Activated CD4-positive, alpha-beta T cell treated with anti-CD3 and anti-CD28 coated beads, Interleukin-2, amount 50 U/mL, for 48 hours (primary cell): ENCODE measurements at regions not wholly inside any gene's neighbourhood (a gene's known extent, or its start where the extent isn't known, plus 50 kb on each side); places are given as distances from the start of the nearest gene placed in this dataset.

Experiments used
- DNase-seq, 2 experiments: peaks; one replicate each; pipeline ENCODE4 v3.0.0-alpha.2; 2020

DNA sequence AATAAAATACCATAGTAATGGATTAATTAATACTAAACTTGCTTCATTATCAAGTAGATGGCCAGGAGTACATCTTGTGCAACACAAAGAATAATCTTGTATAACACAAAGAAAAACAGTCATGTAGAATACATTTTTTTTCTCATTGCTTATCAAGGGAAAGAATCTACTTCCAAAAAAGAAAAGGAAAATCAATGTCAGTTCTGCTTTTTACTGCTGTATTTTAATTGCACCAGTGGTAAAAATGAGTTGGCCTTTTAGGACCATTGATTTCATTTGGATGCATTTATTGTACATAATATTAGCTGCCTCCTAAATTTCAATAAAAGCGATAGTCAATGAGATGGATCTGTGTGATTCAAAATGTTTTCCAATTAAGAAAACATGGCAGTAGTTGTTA is 96.9 kb upstream of the BTBD3 start:
- no peak for DNase-seq

- DNase-seq = no peak
Measured at GRCh38 chr20:11822540-11822794, 95.2 kb upstream of the BTBD3 start.

DNA sequence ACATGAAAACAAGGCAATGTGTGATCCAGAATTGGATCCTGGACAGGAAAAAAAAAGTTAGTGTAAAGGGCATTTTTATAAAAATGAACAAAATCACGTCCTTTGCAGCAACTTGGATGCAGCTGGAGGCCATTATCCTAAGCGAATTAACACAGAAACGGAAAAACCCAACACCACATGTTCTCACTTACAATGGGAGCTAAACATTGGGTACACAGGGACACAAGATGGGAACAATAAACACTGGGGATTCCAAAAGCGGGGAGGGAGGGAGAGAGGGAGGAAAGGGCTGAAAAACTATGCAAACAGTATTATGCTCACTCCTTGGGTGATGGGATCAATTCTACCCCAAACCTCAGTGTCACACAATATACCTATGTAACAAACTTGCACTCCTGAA is 91.4 kb upstream of the BTBD3 start:
- no peak for DNase-seq

GRCh38 chr20:11832397-11832796 is 85.3 kb upstream of the BTBD3 start:
- no peak for DNase-seq

DNA sequence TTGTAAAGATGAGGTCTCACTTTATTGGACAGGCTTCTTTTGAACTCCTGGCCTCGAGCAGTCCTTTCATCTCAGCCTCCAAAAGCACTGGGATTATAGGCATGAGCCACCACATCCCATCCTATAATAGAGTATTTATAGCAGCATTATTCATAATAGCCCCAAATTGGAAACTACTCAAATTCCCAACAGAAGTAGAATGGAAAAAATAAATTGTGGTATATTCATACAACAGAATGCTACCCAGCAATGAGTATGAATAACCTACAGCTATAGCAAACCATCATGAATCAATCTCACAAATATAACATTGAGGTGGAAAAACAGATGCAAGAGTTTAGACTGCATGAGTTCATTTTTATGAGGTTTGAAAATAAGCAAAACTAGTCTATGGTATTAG is 84.8 kb upstream of the BTBD3 start:
- DNase-seq = no peak

DNA sequence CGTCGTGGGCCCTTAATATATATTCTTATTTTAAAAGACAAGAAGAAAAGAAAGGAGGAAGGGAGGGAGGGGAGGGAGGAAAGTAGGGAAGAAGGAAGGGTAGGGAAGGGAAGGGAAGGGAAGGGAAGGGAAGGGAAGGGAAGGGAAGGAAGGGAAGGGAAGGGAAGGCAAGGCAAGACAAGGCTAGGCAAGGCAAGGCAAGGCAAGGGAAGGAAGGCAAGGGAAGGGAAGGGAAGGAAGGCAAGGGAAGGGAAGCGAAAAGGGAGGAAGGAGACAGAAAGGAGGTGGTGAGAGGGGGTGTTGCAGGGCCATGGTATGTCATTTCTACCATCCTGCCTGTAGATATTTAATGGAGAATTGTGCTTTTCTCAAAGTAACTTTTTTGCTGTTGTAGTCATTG is 83.9 kb upstream of the BTBD3 start:
- no peak for DNase-seq

DNA sequence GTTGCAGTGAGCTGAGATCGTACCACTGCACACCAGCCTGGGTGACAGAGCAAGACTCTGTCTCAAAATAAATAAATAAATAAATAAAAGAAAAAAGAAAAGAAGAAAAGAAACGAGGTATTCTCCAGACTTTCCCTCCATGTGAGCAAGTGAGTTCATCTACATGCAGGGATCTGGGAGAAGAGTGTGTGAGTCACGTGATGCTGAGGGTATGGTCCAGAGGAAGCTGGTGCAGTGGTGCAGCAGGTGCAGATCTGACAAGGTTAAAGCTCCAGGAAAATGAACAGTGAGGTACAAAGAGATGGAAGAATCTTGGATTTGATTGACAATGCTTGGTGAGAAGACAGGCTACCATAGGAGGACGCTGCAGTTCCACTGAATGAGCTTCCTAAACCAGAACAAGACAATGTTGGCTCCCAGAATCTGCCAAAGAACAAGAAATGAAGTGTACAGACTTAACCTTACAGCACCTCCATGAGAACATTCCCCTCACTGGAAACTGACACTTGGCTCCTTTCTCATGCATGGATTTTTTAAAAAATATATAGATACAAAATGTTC is 79.5 kb upstream of the BTBD3 start:
- DNase-seq = no peak

- DNase-seq = no peak
Measured at GRCh38 chr20:11841972-11842461, 75.7 kb upstream of the BTBD3 start.

DNA sequence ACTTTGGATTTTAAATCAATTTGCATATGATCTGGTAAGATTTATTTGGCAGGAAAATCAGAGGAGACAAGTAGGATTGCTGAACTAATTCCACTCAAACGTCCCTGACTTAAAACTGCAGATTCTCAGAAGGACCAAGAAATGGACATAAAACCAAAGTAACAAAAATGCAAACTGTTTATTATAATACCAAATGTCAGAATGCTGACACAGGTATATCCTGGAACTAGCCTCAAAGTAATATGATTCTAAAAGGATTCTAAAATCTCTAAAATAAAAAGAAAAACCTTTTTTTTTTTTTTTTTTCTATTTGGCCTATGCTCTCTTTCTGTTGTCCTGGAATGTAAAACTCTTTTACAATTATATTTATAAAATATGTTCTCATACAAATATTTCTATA is 74.4 kb upstream of the BTBD3 start:
- DNase-seq = no peak

DNA sequence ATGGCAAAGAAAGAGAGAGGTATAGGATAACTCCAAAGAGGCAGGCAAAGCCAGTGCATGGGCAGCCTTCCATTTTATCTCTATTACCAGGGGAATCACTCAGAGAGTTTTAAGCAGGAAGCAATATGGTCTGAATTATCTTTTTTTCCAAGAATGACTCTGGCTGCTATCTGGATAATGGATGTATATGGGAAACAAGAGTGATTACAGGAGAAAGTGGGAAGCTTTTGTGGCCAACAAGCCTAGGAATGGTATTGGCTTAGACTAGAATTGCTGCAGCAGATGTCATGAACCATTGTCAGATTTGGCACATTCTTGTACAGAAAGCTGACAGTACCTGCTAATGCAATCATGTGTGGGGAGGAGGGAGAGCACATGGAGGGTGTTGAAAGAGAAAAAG is 73.0 kb upstream of the BTBD3 start:
- DNase-seq = no peak

DNA sequence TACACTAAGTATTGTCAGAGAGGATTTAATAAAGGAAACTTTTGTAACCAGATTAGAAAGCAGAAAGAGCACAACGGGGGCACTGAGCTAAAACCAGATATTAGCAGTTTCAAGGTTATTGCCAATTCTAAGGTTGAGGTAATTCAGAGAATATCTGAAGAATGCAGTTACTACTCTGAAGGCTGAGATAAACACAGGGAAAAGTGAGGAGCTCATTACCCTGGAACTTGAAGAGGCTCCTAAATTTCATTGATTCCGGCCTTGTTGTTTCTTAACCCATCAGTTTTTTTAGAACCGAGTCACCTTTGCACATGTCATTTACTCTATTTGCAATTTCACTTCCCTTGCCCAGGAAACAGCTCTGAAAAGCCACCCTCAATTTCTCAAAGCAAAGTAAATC is 72.4 kb upstream of the BTBD3 start:
- no peak for DNase-seq

DNA sequence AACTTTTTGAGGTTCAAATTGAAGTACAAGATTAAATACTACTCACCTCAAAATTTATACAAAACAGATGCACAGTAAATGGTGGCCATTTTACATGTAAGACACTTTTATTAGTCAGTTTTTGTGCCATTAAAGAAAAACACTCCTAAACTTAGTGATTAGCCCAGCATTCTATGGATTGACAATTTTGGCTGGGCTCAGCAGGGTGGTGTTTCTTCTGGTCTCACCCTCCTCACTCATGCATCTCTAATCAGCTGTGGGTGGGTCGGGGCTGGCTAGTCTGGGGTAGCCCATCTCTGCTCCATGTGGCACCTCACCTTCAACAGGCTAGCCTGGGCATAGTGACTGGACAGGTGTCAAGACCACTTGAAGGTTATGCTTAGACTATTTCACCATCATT is 71.6 kb upstream of the BTBD3 start:
- DNase-seq = no peak

GRCh38 chr20:11847827-11848226 is 69.9 kb upstream of the BTBD3 start:
- DNase-seq = no peak

- DNase-seq = no peak
Measured at GRCh38 chr20:11849270-11849915, 68.3 kb upstream of the BTBD3 start.

DNA sequence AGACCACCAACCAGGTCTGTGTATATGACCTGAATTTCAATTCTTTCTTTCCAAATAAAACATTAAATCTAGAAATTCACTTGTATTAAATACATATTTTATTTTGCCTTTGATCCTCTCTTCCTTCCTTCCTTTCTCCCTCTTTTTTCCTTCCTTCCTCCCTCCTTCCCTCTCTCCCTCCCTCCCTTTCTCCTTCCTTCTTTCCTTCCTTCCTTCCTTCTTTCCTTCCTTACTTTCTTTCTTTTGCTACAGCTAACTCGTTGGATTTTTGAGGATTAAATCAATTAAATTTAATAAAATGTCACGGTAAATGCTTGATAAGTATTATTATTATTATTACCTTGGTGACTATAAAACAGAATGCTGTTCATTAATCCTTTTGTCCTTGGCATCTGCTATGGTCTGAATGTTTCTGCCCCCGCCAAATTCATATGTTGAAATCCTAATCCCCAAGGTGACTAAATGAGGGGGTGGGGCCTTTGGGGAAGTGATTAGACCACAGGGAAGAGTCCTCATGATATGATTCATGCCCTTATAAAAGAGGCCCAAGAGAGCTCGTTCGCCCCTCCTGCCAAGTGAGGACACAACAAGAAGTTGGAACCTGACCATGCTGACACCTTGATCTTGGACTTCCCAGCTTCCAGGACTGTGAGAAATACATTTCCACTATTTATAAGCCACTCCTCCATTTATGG is 67.6 kb upstream of the BTBD3 start:
- no peak for DNase-seq

DNA sequence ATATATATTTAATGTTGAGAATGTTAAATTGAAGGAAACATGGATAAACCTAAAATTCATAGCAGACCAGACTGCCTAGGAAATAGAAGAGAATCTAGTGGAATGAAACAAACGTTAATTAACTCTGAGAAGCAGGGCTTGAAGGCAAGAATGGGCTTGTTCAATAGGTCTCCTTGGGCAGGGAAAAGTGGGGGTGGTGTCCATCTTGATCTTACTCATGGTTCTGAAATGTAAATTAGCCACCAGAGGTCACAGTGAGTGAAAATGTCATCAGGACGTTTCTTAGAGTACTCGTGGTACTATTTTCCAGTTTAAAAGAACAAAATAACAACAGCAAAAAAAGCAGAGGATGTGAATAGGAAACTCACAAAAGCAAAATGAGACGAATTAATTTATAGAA is 66.8 kb upstream of the BTBD3 start:
- DNase-seq = no peak

GRCh38 chr20:11851646-11852045 is 66.0 kb upstream of the BTBD3 start:
- DNase-seq = no peak

DNA sequence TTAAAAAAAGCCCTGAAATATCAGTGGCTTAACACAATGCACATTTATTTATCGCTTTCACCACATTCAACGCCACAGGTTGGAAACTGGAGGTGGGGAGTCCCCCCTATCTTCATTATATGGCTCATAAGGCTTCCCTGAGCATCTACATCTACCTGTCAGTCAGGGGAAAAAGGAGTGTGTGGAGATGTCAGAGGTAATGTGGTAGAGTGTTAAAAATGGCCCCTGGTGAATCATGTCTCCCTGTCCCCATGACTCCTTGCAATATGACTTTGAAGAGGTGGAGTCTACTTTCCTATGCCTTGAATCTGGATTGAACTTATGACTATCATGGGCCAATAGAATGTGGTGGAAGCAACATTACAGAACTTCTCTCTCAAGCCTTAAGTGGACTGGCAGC is 65.5 kb upstream of the BTBD3 start:
- no peak for DNase-seq

GRCh38 chr20:11852811-11853210 is 64.9 kb upstream of the BTBD3 start:
- DNase-seq = no peak

GRCh38 chr20:11853359-11853758 is 64.3 kb upstream of the BTBD3 start:
- DNase-seq = no peak

DNA sequence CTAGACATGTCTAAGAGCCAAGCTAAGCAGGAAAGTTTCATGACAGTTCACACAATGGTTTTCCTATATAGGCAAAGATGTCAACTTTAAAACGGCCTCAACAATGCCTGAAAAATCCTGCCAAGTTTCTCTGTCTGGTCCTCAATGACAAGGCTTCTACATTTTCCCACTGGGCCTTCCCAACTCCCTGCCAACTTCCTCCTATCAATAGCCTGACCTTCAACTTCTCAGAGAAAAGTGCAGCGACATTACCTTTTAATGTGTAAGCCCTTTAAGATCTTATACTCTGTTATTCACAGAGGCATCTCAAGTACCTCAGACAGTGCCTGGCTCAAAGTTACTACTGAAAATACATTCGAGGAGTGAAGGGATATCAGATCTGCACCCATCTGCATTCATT is 56.2 kb upstream of the BTBD3 start:
- no peak for DNase-seq

DNA sequence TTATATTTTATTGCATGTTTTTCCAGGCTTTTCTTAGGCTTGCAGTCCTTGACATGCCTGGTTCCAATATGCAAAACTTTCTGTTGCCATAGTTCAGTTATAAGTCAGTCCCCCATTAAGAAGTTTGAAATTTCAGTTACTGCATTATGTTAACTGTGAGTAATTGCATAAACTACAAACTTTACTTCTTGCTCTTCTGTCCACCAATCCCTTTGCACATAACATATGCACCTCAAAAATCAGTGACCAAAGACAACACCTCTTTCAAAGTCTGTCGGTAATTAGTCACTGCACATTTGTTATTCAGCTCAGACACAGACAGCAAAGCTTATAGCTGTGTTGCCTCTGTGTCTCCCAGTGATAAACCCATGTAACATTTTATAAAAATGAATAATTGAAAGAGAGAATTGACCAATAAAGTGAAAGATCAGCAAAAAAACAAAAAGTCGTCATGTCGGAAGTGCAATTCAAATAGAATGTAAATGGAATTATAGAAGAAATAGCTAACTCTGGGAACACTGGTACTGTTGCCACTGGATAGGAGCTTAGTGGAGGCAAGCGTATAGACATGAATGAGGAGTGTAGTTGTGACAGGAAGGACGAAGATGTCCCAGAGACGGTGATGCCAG is 50.3 kb upstream of the BTBD3 start:
- no peak for DNase-seq
